GM20000 (cell line): ENCODE measurements at regions not wholly inside any gene's neighbourhood (a gene's known extent, or its start where the extent isn't known, plus 50 kb on each side); places are given as distances from the start of the nearest gene placed in this dataset.

Experiments
- DNase-seq: peaks from one replicate; pipeline ENCODE4 v3.0.0; 2012; ENCODE audit warnings: low spot score
- TF ChIP-seq, protein P1 (sequence below): IDR thresholded peaks from 2 replicates; pipeline ENCODE4 v1.5.1; 2012; ENCODE audit warnings: mild to moderate bottlenecking, control low read depth; ENCODE audit errors: extremely low read depth, missing control alignments

GRCh38 chr11:106327637-106328036 is 250.2 kb downstream of the AASDHPPT start:
- no peak for DNase-seq
- TF ChIP-seq, protein P1, sequence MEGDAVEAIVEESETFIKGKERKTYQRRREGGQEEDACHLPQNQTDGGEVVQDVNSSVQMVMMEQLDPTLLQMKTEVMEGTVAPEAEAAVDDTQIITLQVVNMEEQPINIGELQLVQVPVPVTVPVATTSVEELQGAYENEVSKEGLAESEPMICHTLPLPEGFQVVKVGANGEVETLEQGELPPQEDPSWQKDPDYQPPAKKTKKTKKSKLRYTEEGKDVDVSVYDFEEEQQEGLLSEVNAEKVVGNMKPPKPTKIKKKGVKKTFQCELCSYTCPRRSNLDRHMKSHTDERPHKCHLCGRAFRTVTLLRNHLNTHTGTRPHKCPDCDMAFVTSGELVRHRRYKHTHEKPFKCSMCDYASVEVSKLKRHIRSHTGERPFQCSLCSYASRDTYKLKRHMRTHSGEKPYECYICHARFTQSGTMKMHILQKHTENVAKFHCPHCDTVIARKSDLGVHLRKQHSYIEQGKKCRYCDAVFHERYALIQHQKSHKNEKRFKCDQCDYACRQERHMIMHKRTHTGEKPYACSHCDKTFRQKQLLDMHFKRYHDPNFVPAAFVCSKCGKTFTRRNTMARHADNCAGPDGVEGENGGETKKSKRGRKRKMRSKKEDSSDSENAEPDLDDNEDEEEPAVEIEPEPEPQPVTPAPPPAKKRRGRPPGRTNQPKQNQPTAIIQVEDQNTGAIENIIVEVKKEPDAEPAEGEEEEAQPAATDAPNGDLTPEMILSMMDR, result no peak

DNA sequence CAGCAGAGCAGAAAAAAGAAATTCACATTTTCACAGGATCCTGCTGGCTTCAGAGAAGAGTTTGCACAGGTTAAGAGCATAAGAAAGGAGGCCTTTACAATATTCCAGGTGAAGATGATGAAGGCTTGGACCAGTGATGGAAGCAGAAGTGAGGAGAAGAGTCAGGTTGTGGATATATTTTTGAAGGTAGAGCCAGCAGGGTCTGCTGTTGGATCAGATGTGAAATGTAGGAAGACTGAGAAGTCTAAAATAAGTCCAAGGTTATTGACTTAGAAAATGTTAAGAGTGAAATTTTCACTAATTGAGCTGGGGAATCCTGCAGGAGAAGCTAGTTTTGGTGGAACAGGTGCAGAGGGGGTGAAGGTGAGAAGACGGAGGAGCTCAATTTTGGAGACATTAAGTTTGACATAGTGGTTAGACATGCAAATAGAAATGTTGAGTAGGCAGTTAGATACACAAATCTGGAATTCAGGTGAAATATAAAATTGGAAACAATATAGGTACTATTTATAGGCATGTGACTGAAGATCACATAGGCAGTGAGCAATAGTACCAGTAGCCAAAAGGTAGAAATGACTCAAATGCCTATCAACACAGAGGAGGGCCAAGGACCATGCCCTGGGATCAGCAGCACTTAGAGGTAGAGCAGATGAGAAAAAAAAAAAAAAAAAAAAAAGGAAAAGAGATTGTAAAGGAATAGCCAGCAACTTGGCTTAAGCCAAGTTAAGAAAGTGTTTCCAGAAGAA is 252.0 kb downstream of the AASDHPPT start:
- no peak for DNase-seq
- TF ChIP-seq, protein P1, result no peak

GRCh38 chr11:106331176-106331575 is 253.7 kb downstream of the AASDHPPT start:
- TF ChIP-seq, protein P1, result no peak
- no peak for DNase-seq

- no peak for DNase-seq
- TF ChIP-seq, protein P1, result no peak
Measured at GRCh38 chr11:106333678-106334077, 256.2 kb downstream of the AASDHPPT start.

DNA sequence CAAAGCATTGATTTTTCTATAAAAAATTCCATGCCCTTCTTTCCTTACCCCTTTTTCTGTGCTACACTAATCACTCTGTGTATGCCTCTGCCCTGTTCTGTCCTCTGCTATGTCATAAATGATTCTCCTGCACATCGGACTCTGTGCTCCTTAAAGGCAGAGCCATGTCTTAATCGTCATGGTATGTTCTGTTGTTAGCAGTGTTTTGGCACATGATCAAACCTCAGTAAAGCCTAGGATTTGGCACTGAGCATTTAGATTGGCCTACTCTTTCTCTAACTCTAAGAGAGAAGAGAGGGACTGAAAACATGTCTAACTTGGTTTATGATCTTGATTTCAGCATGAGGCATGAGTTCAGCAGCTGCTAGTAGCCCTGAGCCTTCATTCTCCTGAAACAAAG is 266.9 kb downstream of the AASDHPPT start:
- TF ChIP-seq, protein P1, result no peak
- DNase-seq, result no peak

- DNase-seq, result no peak
- TF ChIP-seq, protein P1, result no peak
Measured at GRCh38 chr11:106344966-106345365, 267.5 kb downstream of the AASDHPPT start.

DNA sequence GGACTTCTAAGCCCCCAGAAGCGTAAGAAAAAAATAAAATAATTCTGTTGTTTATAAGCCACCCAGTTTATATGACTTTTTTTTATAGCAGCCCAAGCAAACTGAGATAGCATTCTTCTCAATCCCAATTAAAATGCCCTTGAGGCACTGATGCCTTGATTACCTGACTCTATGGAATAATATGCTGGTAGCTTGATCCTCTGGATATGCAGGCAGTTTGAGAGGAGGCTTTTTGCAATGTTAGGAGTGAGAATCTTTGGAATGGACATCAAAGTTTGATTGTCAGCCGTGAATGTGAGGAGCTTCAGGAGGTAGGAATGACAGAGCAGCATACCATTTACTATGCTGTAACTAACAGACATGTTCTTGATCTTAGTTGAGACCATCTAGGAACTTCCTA is 275.6 kb downstream of the AASDHPPT start:
- TF ChIP-seq, protein P1, result no peak
- DNase-seq, result no peak
